Calu3 (cell line): ENCODE measurements at regions not wholly inside any gene's neighbourhood (a gene's known extent, or its start where the extent isn't known, plus 50 kb on each side); places are given as distances from the start of the nearest gene placed in this dataset.
"Not testable (repeated sequence)": the region's sequence is repeated elsewhere in the genome, so short reads cannot be mapped to it uniquely, and the experiment has no call there.

ENCODE experiments used
- BruUV-seq: library from RNA; stranded (reverse); fragments of 400-500 nt; replicated peaks from 2 replicates; lab custom pipeline; 2021; lab: Mats Ljungman, UMichigan
- CTCF ChIA-PET: fragments of 300-600 bp; sonication (Branson Sonifier 250); formaldehyde crosslinking; loops from one replicate; lab custom pipeline; 2022; ENCODE audit warnings: antibody characterized with exemption; lab: Charles Lee
- DNase-seq: peaks from one replicate; pipeline ENCODE4 v3.0.0; 2022
- H3K27ac Mint-ChIP-seq: one replicate; pipeline ENCODE4 v1.8.0; 2022; ENCODE audit warnings: mixed read lengths; ENCODE audit not compliant: unreplicated experiment
- H3K27me3 Mint-ChIP-seq: one replicate; pipeline ENCODE4 v1.8.0; 2022; ENCODE audit warnings: mixed read lengths; ENCODE audit not compliant: unreplicated experiment
- H3K36me3 Mint-ChIP-seq: one replicate; pipeline ENCODE4 v1.8.0; 2022; ENCODE audit warnings: mild to moderate bottlenecking, moderate library complexity, mixed read lengths; ENCODE audit not compliant: insufficient read depth, unreplicated experiment
- H3K4me1 Mint-ChIP-seq: one replicate; pipeline ENCODE4 v1.8.0; 2022; ENCODE audit warnings: mild to moderate bottlenecking, low read depth, mixed read lengths; ENCODE audit not compliant: unreplicated experiment
- H3K4me3 Mint-ChIP-seq: one replicate; pipeline ENCODE4 v1.8.0; 2022; ENCODE audit warnings: mild to moderate bottlenecking, low read depth, moderate library complexity, mixed read lengths; ENCODE audit not compliant: unreplicated experiment
- H3K9me3 Mint-ChIP-seq: one replicate; pipeline ENCODE4 v1.8.0; 2022; ENCODE audit warnings: low read depth, mixed read lengths; ENCODE audit not compliant: unreplicated experiment
- intact Hi-C: fragments of 100-400 bp; cut with micrococcal nuclease; formaldehyde crosslinking; loops from one replicate; pipeline ENCODE4 v1.10.0; 2022; ENCODE audit not compliant: unreplicated experiment
- TF ChIP-seq, protein P1 (sequence below): fragments of 200-600 bp; IDR thresholded peaks from one replicate; pipeline ENCODE4 v1.8.0; 2022; ENCODE audit warnings: antibody characterized with exemption; ENCODE audit not compliant: unreplicated experiment

DNA sequence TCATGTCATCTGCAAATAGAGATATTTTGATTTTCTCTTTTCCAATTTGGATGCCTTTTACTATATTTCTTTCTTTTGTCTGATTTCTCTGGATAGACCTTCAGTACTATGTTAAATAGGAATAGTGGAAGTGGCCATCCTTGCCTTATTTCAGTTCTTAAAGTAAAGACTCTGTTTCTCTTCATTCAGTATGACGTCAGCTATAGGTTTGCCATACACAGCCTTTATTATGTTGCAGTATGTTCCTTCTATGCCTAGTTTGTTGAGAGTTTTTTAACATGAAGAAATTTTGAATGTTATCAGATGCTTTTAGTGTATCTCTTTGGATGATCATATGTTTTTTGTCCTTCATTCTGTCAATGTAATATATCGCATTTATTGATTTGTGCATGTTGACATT is 566.7 kb upstream of the ROBO1 start:
- BruUV-seq = no TSS peak
- intact Hi-C loops = no loop called here
- Mint-ChIP-seq H3K4me3 (no peak overlapping the region), H3K27me3 (no peaks in the 10 kb centered on the region), H3K27ac (no peak overlapping the region), H3K4me1 (no peaks in the 10 kb centered on the region), H3K9me3 (peaks cover 2% of the 10 kb centered on the region), H3K36me3 (no peaks in the 10 kb centered on the region)
- TF ChIP-seq, protein P1, sequence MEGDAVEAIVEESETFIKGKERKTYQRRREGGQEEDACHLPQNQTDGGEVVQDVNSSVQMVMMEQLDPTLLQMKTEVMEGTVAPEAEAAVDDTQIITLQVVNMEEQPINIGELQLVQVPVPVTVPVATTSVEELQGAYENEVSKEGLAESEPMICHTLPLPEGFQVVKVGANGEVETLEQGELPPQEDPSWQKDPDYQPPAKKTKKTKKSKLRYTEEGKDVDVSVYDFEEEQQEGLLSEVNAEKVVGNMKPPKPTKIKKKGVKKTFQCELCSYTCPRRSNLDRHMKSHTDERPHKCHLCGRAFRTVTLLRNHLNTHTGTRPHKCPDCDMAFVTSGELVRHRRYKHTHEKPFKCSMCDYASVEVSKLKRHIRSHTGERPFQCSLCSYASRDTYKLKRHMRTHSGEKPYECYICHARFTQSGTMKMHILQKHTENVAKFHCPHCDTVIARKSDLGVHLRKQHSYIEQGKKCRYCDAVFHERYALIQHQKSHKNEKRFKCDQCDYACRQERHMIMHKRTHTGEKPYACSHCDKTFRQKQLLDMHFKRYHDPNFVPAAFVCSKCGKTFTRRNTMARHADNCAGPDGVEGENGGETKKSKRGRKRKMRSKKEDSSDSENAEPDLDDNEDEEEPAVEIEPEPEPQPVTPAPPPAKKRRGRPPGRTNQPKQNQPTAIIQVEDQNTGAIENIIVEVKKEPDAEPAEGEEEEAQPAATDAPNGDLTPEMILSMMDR = no peak
- CTCF ChIA-PET = no interaction called here
- no peak for DNase-seq

DNA sequence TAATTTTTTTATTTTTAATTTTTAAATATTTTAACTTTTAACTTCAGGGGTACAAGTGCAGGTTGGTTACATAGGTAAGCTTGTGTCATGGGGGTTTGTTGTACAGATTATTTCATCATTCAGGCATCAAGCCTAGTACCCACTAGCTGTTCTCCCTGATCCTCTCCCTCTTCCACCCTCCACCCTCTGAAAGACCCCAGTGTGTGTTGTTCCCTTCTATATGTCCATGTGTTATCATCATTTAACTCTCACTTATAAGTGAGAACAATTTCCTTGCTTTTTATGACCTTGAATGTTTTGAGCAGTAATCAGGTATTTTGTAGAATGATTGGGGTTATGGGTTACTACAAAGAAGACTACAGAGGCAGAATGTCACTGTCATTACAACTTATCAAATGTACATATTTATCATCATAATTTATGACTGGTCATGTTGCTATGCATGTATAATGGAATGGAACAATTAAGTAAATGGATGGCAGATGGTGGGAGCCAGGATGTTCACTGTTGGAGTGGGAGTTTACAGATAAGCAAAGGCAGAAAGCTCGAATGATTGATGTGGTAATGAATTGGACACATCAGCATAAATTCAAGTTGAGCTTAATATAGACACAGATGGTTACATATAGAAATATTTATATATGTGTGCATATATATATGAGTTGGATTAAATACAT is 563.8 kb upstream of the ROBO1 start:
- no peaks in the 10 kb centered on the region for H3K4me1 Mint-ChIP-seq
- H3K27ac Mint-ChIP-seq = no peak overlapping the region
- H3K9me3 Mint-ChIP-seq = peaks cover 2% of the 10 kb centered on the region
- H3K27me3 Mint-ChIP-seq = no peaks in the 10 kb centered on the region
- CTCF ChIA-PET = interaction anchor here (0.6 kb wide), 1 partner anchor 353 kb away, joined by 3 read pairs; no protein-coding TSS in a partner anchor
- DNase-seq = no peak
- H3K36me3 Mint-ChIP-seq = no peaks in the 10 kb centered on the region
- TF ChIP-seq, protein P1 = no peak
- H3K4me3 Mint-ChIP-seq = no peak overlapping the region
- intact Hi-C loops = no loop called here
- BruUV-seq = no TSS peak

DNA sequence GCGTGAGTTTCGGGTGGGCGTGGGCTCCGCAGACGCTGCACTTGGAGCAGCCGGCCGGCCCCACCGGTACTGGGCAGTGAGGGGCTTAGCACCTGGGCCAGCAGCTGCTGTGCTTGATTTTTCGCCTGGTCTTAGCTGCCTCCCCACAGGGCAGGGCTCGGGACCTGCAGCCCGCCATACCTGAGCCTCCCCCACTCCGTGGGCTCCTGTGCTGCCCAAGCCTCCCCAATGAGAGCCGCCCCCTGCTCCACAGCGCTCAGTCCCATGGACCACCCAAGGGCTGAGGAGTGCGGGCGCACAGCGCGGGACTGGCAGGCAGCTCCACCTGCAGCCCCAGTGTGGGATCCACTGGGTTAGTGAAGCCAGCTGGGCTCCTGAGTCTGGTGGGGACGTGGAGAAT is 546.7 kb upstream of the ROBO1 start:
- intact Hi-C loops, BruUV-seq, H3K27me3 Mint-ChIP-seq, CTCF ChIA-PET, DNase-seq, H3K4me1 Mint-ChIP-seq, H3K36me3 Mint-ChIP-seq, H3K27ac Mint-ChIP-seq, H3K9me3 Mint-ChIP-seq, H3K4me3 Mint-ChIP-seq: not testable (repeated sequence)

DNA sequence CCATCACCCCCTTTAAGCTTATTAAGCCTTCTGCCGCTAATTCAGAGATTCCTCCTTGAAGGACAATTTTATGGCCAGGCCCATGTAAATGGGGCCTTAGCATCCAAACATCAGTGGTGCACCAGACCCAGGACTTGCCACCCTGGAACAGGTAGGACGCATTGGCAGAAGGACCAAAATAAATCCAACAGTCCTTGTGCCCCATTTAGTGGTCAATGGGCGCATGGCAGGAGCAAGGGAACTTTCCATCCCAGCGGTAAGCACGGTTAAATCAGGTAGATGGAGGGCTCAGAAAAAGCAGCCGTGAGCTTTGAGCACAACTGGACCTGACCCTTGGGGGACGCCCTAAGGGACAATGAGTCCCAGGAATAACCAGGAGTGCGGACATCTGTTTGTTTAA is 540.8 kb upstream of the ROBO1 start:
- TF ChIP-seq, protein P1 = no peak
- CTCF ChIA-PET = no interaction called here
- intact Hi-C loops = no loop called here
- Mint-ChIP-seq H3K27ac (no peak overlapping the region), H3K36me3 (no peaks in the 10 kb centered on the region), H3K4me3 (no peak overlapping the region), H3K4me1 (no peaks in the 10 kb centered on the region), H3K27me3 (no peaks in the 10 kb centered on the region), H3K9me3 (peaks cover 8% of the 10 kb centered on the region)
- DNase-seq = no peak
- BruUV-seq = no TSS peak

DNA sequence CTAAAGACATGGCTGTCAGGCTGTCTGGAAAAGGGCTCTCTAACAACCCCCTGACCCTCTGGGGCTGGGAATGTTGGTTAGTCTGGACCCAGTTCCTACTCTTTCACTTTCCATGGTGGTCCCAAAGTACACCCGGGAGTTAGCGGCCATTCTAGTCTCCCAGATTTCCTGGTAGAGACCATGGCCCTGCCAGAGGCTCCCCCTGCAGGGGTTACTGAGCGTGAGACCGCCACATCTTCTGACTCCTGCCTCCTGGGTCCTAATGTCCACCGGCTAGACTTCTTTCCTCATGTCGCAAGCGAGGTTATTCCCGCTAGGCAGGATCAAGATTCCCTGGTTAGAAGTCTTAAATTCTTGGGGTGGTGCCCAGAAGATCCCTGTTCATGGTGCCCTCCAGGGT is 540.0 kb upstream of the ROBO1 start:
- CTCF ChIA-PET = no interaction called here
- Mint-ChIP-seq H3K9me3 (peaks cover 5% of the 10 kb centered on the region), H3K27ac (no peak overlapping the region), H3K27me3 (no peaks in the 10 kb centered on the region), H3K36me3 (no peaks in the 10 kb centered on the region), H3K4me3 (no peak overlapping the region), H3K4me1 (no peaks in the 10 kb centered on the region)
- TF ChIP-seq, protein P1 = no peak
- DNase-seq = no peak
- intact Hi-C loops = no loop called here
- no TSS peak for BruUV-seq
